ENCODE measurements at regions not wholly inside any gene's neighbourhood (a gene's known extent, or its start where the extent isn't known, plus 50 kb on each side); places are given as distances from the start of the nearest gene placed in this dataset.

DNA sequence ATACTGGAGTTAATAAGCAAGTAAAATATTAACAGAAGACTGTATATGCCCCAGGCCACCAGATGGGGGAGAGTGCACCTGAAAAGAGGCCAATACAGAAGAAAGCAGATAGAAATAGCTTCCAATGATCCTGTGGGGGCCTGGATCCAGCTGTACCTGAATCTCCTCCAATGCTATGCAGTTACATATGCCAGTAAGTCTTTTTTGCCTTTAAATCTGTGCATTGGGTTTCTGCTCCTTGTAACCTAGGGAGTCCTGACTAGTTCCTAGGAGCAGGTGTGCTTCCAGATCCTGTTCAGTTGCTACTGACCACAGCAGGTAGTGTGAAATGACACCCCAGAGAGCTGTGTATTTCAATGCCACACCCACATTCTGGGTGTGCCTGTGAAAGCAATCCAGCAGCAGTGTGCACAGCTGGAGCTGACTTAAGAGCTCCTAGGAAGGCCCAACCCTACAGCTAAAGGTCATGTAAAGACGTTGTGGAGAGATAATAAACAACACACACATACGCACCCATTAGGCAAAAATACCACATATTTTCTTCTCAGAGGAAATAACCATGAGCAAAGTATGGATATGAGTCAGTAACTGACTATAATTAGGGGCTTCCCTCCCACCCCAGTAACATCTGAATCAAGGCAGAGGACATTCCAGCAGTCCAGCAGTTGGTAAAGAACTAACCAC, 62.2 kb upstream of the AKAP13 start:
- TF ChIP-seq POLR2A (IDR thresholded peaks at IDR 0.05) = no peak
- TF ChIP-seq, protein P1, sequence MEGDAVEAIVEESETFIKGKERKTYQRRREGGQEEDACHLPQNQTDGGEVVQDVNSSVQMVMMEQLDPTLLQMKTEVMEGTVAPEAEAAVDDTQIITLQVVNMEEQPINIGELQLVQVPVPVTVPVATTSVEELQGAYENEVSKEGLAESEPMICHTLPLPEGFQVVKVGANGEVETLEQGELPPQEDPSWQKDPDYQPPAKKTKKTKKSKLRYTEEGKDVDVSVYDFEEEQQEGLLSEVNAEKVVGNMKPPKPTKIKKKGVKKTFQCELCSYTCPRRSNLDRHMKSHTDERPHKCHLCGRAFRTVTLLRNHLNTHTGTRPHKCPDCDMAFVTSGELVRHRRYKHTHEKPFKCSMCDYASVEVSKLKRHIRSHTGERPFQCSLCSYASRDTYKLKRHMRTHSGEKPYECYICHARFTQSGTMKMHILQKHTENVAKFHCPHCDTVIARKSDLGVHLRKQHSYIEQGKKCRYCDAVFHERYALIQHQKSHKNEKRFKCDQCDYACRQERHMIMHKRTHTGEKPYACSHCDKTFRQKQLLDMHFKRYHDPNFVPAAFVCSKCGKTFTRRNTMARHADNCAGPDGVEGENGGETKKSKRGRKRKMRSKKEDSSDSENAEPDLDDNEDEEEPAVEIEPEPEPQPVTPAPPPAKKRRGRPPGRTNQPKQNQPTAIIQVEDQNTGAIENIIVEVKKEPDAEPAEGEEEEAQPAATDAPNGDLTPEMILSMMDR (IDR thresholded peaks at IDR 0.05) = no peak

Data from uterus (tissue), 2 donors.